PC-3 (cell line): ENCODE measurements at regions not wholly inside any gene's neighbourhood (a gene's known extent, or its start where the extent isn't known, plus 50 kb on each side); places are given as distances from the start of the nearest gene placed in this dataset.

Experiments
- EZH2phosphoT487 ChIP-seq: fragments of 300-600 bp; sonication (generic); IDR thresholded peaks from 2 replicates; pipeline ENCODE4 v1.6.1; 2018; ENCODE audit warnings: mild to moderate bottlenecking, antibody characterized with exemption, low read length, borderline replicate concordance
- TF ChIP-seq, protein P1 (sequence below): fragments of 300-600 bp; sonication (generic); conservative IDR thresholded peaks from 2 replicates; pipeline ENCODE4 v1.5.1; 2017; ENCODE audit warnings: antibody characterized with exemption, low read depth, mild to moderate bottlenecking, low read length

DNA sequence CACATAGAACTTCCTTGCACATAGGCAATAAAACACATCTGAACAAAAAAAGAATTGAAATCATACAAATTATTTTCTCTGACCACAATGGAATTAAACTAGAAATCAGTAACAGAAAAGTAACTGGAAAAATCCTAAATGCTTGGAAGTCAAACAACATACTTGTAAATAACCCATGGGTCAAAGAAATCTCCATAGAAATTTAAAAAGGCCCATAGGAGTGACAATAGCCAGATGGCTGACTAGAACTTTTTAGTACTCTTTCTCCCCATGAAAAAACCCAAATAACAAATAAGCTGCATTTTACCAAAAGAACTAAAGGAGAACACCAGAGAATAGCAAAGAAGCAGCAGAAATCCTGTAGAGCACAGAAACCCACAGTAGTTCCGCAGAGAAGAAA is 139.2 kb upstream of the COL3A1 start:
- TF ChIP-seq, protein P1, sequence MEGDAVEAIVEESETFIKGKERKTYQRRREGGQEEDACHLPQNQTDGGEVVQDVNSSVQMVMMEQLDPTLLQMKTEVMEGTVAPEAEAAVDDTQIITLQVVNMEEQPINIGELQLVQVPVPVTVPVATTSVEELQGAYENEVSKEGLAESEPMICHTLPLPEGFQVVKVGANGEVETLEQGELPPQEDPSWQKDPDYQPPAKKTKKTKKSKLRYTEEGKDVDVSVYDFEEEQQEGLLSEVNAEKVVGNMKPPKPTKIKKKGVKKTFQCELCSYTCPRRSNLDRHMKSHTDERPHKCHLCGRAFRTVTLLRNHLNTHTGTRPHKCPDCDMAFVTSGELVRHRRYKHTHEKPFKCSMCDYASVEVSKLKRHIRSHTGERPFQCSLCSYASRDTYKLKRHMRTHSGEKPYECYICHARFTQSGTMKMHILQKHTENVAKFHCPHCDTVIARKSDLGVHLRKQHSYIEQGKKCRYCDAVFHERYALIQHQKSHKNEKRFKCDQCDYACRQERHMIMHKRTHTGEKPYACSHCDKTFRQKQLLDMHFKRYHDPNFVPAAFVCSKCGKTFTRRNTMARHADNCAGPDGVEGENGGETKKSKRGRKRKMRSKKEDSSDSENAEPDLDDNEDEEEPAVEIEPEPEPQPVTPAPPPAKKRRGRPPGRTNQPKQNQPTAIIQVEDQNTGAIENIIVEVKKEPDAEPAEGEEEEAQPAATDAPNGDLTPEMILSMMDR = no peak
- no peak for TF ChIP-seq EZH2phosphoT487
